GM20431 (cell line): ENCODE measurements at regions not wholly inside any gene's neighbourhood (a gene's known extent, or its start where the extent isn't known, plus 50 kb on each side); places are given as distances from the start of the nearest gene placed in this dataset.

ENCODE experiments used
- in situ Hi-C: fragments of 300-500 bp; cut with MseI, MboI; formaldehyde crosslinking; loops from one replicate; pipeline ENCODE4 v1.15.0; 2020; ENCODE audit warnings: low sequenced_read_pairs; ENCODE audit not compliant: unreplicated experiment

DNA sequence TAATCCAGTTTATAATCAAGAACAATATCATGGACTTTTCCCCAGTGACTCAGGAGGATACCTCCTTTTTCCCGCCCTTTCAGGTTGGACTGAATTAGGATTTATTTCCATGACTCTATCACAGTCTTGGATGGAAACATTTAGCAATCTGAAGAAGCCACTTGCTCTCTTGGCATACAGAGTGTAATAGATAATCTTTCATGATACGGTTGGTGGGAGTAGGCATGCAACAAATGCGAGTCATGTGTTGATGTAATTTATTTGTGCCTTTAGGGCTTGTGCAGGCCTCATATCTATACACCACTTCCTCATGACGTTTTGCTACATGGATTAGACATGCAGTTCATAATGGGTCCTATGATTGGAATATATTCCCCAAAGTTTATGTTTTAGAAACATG is 54.2 kb upstream of the MCTP2 start:
- in situ Hi-C loops = no loop called here

- in situ Hi-C loops = no loop called here
Measured at GRCh38 chr15:94175420-94175819, 55.9 kb upstream of the MCTP2 start.

- in situ Hi-C loops = no loop called here
Measured at GRCh38 chr15:94174399-94174802, 57.0 kb upstream of the MCTP2 start.

GRCh38 chr15:94168250-94168649 is 63.1 kb upstream of the MCTP2 start:
- in situ Hi-C loops = loop anchor here (10.0 kb wide), 1 partner anchor 157 kb away; no protein-coding TSS in a partner anchor

DNA sequence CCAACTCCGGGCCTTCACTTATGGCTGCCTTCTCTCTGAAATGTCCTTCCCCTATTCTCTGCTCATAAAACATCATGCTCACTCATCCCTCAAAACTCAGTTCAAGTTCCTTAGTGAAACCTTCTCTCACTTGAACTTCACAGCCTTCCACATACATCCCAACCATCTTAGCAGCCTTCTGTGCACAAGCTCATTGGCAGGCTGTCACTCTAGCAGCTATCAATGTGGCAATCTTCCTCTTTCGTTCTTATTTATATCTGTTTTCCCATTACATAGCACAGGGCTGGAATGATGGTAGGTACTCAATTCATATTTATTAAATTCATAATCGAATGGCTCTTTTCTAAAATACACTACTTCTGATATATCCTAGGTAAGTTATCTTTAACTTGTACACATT is 66.4 kb upstream of the MCTP2 start:
- in situ Hi-C loops = loop anchor here (10.0 kb wide), 1 partner anchor 160 kb away; no protein-coding TSS in a partner anchor

- in situ Hi-C loops = loop anchor here (10.0 kb wide), 1 partner anchor 160 kb away; no protein-coding TSS in a partner anchor
Measured at GRCh38 chr15:94164202-94164807, 67.1 kb upstream of the MCTP2 start.

- in situ Hi-C loops = loop anchor here (10.0 kb wide), 1 partner anchor 162 kb away; no protein-coding TSS in a partner anchor
Measured at GRCh38 chr15:94162939-94163338, 68.4 kb upstream of the MCTP2 start.

DNA sequence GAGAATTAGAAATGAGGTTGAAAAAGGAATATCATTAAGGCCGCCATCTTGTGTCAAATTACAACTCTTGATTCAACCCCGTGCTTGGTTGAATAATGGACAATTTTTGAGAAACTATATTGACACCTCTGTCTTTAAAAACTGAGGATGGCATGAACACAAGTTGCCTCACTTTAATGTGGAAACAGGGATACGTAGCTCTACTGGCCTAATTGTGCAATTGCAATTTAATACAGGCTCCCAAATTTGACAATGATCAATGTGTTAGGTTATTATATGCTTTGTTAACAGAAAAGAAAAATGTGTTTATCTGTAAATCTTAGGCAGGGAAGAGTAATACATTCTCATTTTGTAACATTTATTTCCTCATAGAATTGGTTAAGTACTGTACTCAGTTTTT is 77.1 kb upstream of the MCTP2 start:
- in situ Hi-C loops = no loop called here

DNA sequence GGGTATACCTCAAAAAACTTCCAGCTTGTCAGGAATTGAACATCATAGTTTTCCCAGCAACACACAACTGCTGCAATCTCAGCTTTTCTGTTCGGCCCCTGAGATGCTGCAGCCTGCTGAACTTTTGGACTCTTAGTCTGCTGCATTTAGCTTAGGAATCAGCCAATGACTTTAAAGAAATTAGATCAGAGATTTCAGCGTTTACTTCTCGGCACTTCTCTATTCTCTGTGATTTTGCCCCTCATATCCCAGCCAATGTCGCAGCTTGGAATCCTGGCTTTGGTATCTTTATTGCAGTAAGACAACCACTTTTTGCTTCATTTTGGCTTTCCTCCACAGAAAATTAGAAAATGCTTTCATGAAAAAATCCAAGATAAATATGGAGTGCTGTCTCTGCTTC is 86.3 kb upstream of the MCTP2 start:
- in situ Hi-C loops = no loop called here

DNA sequence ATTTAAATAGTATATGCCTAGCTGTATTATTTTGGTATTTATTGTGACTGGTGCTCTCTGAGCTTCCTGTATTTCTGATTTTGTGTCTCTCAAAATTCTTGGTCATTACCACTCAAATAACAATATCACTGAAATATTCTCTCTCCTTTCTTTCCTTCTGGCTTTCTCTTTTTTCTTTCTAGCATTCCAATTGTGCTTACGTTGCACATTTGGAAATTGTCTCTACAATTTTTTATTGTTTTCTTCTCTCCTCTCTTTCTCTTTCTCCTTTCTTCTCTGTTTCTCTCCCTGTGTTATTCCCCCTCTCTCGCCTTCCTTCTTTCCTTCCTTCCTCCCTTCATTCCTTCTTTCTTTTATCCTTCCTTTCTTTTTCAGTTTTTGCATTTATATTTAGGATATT is 89.6 kb upstream of the MCTP2 start:
- in situ Hi-C loops = no loop called here

- in situ Hi-C loops = no loop called here
Measured at GRCh38 chr15:94135486-94136147, 95.7 kb upstream of the MCTP2 start.

GRCh38 chr15:94131875-94132274 is 99.5 kb upstream of the MCTP2 start:
- in situ Hi-C loops = no loop called here

DNA sequence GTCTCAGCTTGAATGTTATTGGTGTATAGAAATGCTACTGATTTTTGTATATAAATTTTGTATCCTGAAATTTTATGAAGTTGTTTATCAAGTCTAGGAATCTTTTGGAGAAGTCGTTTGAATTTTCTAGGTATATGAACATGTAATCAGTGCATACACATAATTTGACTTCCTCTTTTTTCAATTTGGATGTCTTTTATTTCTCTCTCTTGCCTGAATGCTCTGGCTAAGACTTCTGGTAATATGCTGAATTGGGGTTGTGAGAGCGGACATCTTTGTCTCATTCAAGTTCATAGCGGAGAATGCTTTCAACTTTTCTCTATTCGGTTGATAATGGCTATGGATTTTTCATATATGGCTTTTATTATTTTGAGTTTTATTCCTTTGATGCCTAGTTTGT is 100.9 kb upstream of the MCTP2 start:
- in situ Hi-C loops = no loop called here

DNA sequence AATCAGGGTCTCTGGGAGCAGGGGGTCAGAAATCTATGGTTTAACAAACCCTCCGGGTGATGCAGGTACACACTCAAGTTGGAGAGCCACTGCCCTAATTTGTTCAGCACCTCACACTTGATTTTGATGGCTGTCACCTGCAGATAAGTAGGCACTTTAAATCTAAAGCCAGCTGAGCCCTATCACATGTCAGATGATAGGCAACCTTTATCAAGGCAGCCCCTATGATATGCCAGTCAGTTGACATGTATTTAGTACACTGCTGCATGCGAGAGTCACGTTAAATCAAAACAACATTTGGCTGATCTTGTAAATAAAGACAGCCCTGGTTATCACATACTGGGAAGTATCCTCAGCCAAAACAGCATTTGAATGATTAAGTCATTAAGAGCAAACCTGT is 104.4 kb upstream of the MCTP2 start:
- in situ Hi-C loops = no loop called here

- in situ Hi-C loops = no loop called here
Measured at GRCh38 chr15:94125698-94126097, 105.7 kb upstream of the MCTP2 start.

DNA sequence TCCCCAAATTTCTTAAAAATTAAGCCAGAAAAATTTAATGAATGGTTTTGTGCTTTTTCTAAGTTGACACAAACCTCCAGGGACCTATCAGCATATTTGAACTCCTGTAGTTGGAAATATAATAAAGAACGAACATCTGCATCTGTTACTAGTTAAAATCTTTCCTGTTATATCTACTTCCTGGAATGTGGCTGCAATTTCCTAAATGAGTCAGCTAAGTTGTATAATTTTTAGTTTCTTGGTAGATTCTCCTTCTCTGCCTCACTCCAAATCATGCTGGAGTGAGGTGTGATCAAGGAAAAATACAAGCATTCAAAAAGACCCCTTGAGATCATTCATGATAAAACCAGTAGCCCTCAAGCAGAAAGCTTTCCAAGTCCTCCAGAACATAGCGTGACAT is 106.2 kb upstream of the MCTP2 start:
- in situ Hi-C loops = no loop called here

DNA sequence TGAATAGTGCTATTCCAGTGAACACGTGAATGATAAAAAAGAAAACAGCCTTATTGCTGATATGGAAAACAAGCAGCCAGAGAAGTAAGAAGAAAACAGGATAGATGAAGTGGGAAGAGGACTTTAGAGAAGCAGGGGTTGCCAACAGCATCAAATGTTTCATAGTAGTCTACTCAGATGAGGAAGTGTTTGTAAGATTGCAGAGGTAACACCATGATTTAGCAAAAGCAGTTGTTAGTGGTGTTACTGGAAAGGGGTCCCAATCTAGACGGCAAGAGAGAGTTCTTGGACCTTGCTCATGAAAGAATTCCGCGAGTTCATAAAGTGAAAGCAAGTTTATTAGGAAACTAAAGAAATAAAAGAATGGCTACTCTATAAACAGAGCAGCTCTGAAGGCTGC is 108.8 kb upstream of the MCTP2 start:
- in situ Hi-C loops = loop anchor here (25.0 kb wide), 1 partner anchor 1085 kb away; no protein-coding TSS in a partner anchor

DNA sequence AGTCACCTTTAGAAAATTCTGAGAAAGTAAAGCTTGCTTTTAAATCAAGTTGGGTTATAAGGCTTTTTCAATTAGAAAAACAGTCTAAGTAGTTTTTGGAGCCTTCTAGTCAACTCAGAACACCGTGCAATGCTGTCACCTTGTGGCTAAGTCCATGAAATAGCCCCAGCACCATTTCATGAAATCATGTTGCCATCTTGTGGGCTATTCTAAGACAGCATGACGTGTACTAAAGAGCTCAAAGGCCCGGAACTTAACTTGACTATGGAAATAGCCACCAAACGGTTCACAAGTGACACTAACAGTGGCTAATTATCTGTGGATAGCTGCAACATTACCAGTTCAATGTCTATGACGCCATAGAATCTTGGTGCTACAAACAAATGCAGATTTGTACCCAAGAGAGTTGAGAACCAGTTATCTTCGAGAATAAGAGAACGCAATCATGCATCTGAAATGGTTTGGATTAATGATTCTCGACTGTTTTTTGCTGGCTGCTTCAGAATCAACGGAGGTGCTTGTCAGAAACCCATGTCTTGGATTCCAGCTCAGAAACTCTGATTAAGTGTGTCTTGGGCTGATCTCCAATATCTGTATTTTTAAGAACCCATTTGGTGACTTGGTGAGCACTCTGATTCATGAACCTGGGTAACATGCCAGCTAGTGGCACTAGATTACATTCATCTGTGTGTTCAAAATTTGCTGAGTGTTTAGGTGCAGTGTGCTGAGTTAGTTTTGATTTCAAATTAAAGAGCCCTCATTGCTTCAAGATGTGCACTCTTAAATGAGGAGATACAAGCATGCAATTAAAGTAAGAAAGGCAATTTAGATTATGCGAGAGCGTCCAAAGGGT is 111.2 kb upstream of the MCTP2 start:
- in situ Hi-C loops = loop anchor here (25.0 kb wide), 1 partner anchor 1083 kb away; no protein-coding TSS in a partner anchor

GRCh38 chr15:94119298-94119811 is 112.0 kb upstream of the MCTP2 start:
- in situ Hi-C loops = loop anchor here (25.0 kb wide), 1 partner anchor 1082 kb away; no protein-coding TSS in a partner anchor

GRCh38 chr15:94110476-94111130 is 120.8 kb upstream of the MCTP2 start:
- in situ Hi-C loops = loop anchor here (25.0 kb wide), 1 partner anchor 1073 kb away; no protein-coding TSS in a partner anchor
